ENCODE measurements at regions not wholly inside any gene's neighbourhood (a gene's known extent, or its start where the extent isn't known, plus 50 kb on each side); places are given as distances from the start of the nearest gene placed in this dataset.

- no peak for DNase-seq (ENCODE audit: low spot score in 2 of 2)
- no peaks in the 10 kb centered on the region for H3K9me3 ChIP-seq
- H3K4me1 ChIP-seq, result no peaks in the 10 kb centered on the region
- no peaks in the 10 kb centered on the region for H3K36me3 ChIP-seq
- no peak overlapping the region for H3K4me3 ChIP-seq
- H3K27ac ChIP-seq, result no peak overlapping the region
- H3K27me3 ChIP-seq, result no peaks in the 10 kb centered on the region
- TF ChIP-seq POLR2A (IDR thresholded peaks at IDR 0.05) (no peak), POLR2AphosphoS5 (IDR thresholded peaks at IDR 0.05) (no peak), CTCF (IDR thresholded peaks at IDR 0.05) (no peak)
- intact Hi-C loops (cut with DNase I; ENCODE audit: low total_unique reads), result no loop called here
Observed at GRCh38 chr10:81068460-81068859, 530.8 kb downstream of the SH2D4B start.

- H3K4me3 ChIP-seq, result no peak overlapping the region
- TF ChIP-seq POLR2AphosphoS5 (IDR thresholded peaks at IDR 0.05) (no peak), CTCF (IDR thresholded peaks at IDR 0.05) (no peak), POLR2A (IDR thresholded peaks at IDR 0.05) (no peak)
- intact Hi-C loops (cut with DNase I; ENCODE audit: low total_unique reads), result no loop called here
- no peaks in the 10 kb centered on the region for H3K4me1 ChIP-seq
- H3K27ac ChIP-seq, result no peak overlapping the region
- H3K36me3 ChIP-seq, result no peaks in the 10 kb centered on the region
- no peaks in the 10 kb centered on the region for H3K27me3 ChIP-seq
- H3K9me3 ChIP-seq, result no peaks in the 10 kb centered on the region
- DNase-seq (ENCODE audit: low spot score in 2 of 2), result no peak
Observed at GRCh38 chr10:81071087-81071796, 533.5 kb downstream of the SH2D4B start.

- H3K27me3 ChIP-seq, result no peaks in the 10 kb centered on the region
- intact Hi-C loops (cut with DNase I; ENCODE audit: low total_unique reads), result no loop called here
- H3K36me3 ChIP-seq, result no peaks in the 10 kb centered on the region
- no peak for DNase-seq (ENCODE audit: low spot score in 2 of 2)
- H3K9me3 ChIP-seq, result no peaks in the 10 kb centered on the region
- H3K27ac ChIP-seq, result no peak overlapping the region
- no peak overlapping the region for H3K4me3 ChIP-seq
- TF ChIP-seq POLR2A (IDR thresholded peaks at IDR 0.05) (no peak), POLR2AphosphoS5 (IDR thresholded peaks at IDR 0.05) (no peak), CTCF (IDR thresholded peaks at IDR 0.05) (no peak)
- H3K4me1 ChIP-seq, result no peaks in the 10 kb centered on the region
Observed at GRCh38 chr10:81073155-81073554, 535.5 kb downstream of the SH2D4B start.

GRCh38 chr10:81081887-81082620 lies 544.4 kb downstream of the SH2D4B start:
- Histone ChIP-seq H3K27me3 (no peaks in the 10 kb centered on the region), H3K27ac (no peak overlapping the region), H3K36me3 (no peaks in the 10 kb centered on the region), H3K4me1 (no peaks in the 10 kb centered on the region), H3K9me3 (peaks cover 0 to 7% of the 10 kb centered on the region in 2 donors), H3K4me3 (no peak overlapping the region)
- TF ChIP-seq CTCF (IDR thresholded peaks at IDR 0.05) (no peak), POLR2A (IDR thresholded peaks at IDR 0.05) (no peak), POLR2AphosphoS5 (IDR thresholded peaks at IDR 0.05) (no peak)
- no peak for DNase-seq (ENCODE audit: low spot score in 2 of 2)
- intact Hi-C loops (cut with DNase I; ENCODE audit: low total_unique reads), result no loop called here

Measured in breast epithelium (tissue), 4 donors.